Pancreas (tissue), 10 donors: ENCODE measurements at regions not wholly inside any gene's neighbourhood (a gene's known extent, or its start where the extent isn't known, plus 50 kb on each side); places are given as distances from the start of the nearest gene placed in this dataset.

Experiments
- ATAC-seq, 4 donors: fragments of 200-7000 bp; cut with Tn5 transposase; one replicate each; pipeline versions ENCODE4 v1.8.0 to v1.9.1; 2020; ENCODE audit warnings: mild to moderate bottlenecking in 4 of 4, moderate library complexity in 4 of 4
- DNase-seq, 6 donors: peaks; one replicate each; pipeline ENCODE4 v3.0.0-alpha.2; 2020
- FAIRE-seq: peaks from 2 replicates; lab custom pipeline; 2012; peaks lifted over from hg19 to GRCh38; lab: Jason Lieb, UNC
- H3K27ac ChIP-seq, 4 donors: fragments of 200-600 bp; sonication (generic); 1 replicate in 3 of 4; 2 replicates in 1 of 4; pipeline versions ENCODE4 v1.5.0 to v1.8.0; 2020
- H3K27me3 ChIP-seq, 4 donors: fragments of 200-600 bp; one replicate each; pipeline ENCODE4 v1.8.0; 2021
- H3K36me3 ChIP-seq, 3 donors: fragments of 200-600 bp; sonication (generic) in 1 of 3; one replicate each; pipeline versions ENCODE4 v1.5.0 to v1.8.0; 2020 to 2021
- H3K4me1 ChIP-seq, 3 donors: fragments of 200-600 bp; one replicate each; pipeline ENCODE4 v1.8.0; 2021
- H3K4me3 ChIP-seq, 4 donors: fragments of 200-600 bp; sonication (generic) in 2 of 4; one replicate each; pipeline versions ENCODE4 v1.5.0 to v1.8.0; 2020 to 2021
- H3K9me3 ChIP-seq, 4 donors: fragments of 200-600 bp; one replicate each; pipeline ENCODE4 v1.8.0; 2021
- WGBS, 2 donors: extraction: QIAGEN DNeasy Blood & Tissue Kit; methylation state at CpG; one replicate each; pipeline ENCODE4 v1.1.7; 2013; 5-methylcytosine and 5-hydroxymethylcytosine counted together
- intact Hi-C, 3 donors: fragments of 100-400 bp; cut with DNase I; formaldehyde crosslinking; loops; one replicate each; pipeline versions ENCODE4 v1.11.1 to v1.14.2; 2022
- TF ChIP-seq, protein P1 (sequence below), 4 donors: fragments of 200-600 bp; sonication (generic) in 3 of 4; IDR thresholded peaks; one replicate each; pipeline versions ENCODE4 v1.5.0 to v1.8.0; 2021; ENCODE audit warnings: antibody characterized with exemption in 4 of 4
- donor health status: healthy with polysubstance abuse.
- donor health status: DM: no; HTN: no; CAD: no; lungs with moderate emphysema.
- donor health status: DM: no; HTN: no; CAD: no.
- donor health status: control.
- donor health status: control.
- donor health status: Bipolar disorder and iron deficiency.
- donor health status: DM: yes; HTN: yes; CAD: no.
- donor health status: DM: no; HTN: no; CAD: no.
- donor health status: DM: no; HTN: no; CAD: no.
- donor health status: DM: yes; HTN: yes; CAD: no.

DNA sequence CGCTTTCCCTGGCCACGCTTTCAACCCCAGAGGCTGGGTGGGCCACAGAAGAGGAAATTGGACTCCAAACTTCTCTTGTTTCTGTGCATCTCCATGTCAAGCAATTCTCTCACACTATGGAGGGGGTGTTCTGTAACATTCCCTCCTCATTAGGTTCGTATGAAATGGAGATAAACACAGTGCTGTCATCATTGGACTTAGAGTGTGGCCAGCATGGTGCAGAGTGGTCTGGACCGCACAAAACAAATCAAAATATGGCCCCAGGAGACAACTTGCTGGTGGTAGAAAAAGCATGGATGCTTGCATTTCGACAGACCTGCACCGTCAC, 655.2 kb downstream of the BNC2 start:
- no peaks in the 10 kb centered on the region for H3K36me3 ChIP-seq
- no peak for FAIRE-seq
- no peaks in the 10 kb centered on the region for H3K27me3 ChIP-seq
- H3K4me3 ChIP-seq = no peak overlapping the region
- TF ChIP-seq, protein P1, sequence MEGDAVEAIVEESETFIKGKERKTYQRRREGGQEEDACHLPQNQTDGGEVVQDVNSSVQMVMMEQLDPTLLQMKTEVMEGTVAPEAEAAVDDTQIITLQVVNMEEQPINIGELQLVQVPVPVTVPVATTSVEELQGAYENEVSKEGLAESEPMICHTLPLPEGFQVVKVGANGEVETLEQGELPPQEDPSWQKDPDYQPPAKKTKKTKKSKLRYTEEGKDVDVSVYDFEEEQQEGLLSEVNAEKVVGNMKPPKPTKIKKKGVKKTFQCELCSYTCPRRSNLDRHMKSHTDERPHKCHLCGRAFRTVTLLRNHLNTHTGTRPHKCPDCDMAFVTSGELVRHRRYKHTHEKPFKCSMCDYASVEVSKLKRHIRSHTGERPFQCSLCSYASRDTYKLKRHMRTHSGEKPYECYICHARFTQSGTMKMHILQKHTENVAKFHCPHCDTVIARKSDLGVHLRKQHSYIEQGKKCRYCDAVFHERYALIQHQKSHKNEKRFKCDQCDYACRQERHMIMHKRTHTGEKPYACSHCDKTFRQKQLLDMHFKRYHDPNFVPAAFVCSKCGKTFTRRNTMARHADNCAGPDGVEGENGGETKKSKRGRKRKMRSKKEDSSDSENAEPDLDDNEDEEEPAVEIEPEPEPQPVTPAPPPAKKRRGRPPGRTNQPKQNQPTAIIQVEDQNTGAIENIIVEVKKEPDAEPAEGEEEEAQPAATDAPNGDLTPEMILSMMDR (IDR thresholded peaks at IDR 0.05) = no peak
- no peaks in the 10 kb centered on the region for H3K4me1 ChIP-seq
- no peaks in the 10 kb centered on the region for H3K9me3 ChIP-seq
- no peak overlapping the region for H3K27ac ChIP-seq
- intact Hi-C loops = no loop called here
- 81 to 88% methylated on average over 6 of the region's 6 CpGs for WGBS, 2 donors
- ATAC-seq = no peak
- DNase-seq = no peak

DNA sequence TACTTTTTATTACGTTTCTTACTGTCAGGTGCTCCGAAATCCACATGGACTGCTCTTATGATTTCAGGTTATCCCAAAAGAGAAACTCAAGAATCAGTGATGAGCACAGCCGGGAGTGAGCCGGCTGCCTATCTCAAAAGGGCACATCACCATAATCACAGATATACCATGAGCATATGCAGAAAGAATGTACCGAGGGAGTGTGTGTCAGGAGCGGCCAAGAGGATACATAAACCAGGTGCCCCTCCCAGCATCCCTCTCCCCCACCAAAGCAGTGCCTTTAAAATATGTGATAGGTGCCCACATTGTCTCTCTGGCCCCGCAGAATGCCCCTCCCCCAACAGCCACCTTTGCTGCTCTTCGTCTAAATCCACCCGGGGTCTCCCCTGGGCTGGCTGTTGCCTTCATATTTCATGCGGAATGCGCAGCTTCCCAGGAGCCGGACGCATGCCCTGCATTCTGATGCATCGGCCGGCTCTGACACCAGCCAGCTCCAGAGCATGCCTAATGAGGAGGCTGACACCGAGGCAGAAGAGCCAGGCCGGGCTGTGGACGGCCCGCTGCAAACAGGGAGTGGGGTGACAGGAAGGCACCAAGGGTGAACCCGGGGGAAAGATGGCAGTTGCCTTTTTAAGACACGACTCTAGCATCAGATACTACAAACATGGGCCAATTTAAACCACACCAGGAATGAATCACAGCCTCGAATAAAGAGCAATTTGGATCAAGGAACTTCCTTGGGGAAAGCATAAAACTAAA, 652.3 kb downstream of the BNC2 start:
- TF ChIP-seq, protein P1 (IDR thresholded peaks at IDR 0.05) = no peak
- H3K4me1 ChIP-seq = no peaks in the 10 kb centered on the region
- H3K27me3 ChIP-seq = no peaks in the 10 kb centered on the region
- DNase-seq = no peak
- 79 to 87% methylated on average over 22 of the region's 22 CpGs for WGBS, 2 donors
- ATAC-seq = no peak
- FAIRE-seq = no peak
- H3K9me3 ChIP-seq = no peaks in the 10 kb centered on the region
- intact Hi-C loops = no loop called here
- no peaks in the 10 kb centered on the region for H3K36me3 ChIP-seq
- H3K27ac ChIP-seq = no peak overlapping the region
- no peak overlapping the region for H3K4me3 ChIP-seq

DNA sequence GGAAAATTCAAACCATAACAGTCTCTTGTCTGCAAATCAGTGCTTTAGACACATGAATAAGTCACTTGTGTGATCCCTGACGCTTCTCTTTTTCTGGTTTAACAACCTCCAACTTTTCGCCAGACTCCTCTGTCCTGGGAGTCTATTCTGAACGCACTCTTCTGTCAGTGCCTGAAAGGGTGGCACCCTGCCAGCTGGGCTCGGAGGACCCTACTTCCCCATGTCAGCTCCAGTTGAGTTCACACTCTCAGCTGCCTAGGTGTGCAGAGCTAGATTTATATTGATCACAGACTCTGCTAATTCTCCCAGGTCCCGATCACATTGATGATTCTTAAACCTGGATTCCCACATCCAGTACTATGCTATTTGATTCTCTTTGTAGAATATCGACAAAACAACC, 649.1 kb downstream of the BNC2 start:
- 31 to 33% methylated on average over 6 of the region's 6 CpGs for WGBS, 2 donors
- peak in 1 of 6 donors; percentile 33 for DNase-seq
- no peak for FAIRE-seq

DNA sequence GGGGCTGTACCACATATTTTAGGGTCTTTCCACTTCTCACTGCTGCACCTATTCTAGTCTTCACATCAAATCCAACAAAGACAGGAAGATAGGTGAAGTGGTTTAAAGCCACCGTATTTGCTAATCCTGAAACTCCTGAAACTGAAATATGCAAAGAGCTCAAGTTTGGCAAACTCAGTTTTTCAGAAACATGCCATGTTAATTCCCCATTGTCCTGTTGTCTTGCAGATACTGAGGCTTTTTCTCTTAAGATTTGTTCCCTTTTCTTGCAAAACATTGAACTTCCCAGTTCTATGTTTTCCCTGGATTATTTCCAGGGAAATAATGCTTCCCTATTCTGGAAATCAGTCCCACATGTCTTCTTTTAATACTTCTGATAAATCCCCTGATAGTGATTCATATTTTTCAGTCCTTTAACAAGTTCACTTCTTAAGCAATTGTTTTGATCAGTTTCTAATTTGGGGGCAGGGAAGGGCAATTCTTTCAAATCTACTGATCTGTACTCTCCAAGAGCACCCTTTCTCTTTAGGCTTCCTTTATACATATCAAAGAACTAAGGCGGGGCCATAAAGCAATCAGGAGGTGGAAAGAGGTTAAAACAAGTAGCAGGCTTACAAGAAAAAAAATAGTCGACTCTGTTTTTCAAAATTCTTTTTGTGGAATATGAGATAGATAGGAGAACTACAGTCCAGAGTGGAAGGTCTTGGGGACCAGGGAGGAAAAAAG, 648.5 kb downstream of the BNC2 start:
- TF ChIP-seq, protein P1 (IDR thresholded peaks at IDR 0.05) = no peak
- DNase-seq (no peak), ATAC-seq (no peak), FAIRE-seq (no peak)
- intact Hi-C loops = no loop called here
- Histone ChIP-seq H3K36me3 (no peaks in the 10 kb centered on the region), H3K4me1 (no peaks in the 10 kb centered on the region), H3K4me3 (no peak overlapping the region), H3K27ac (no peak overlapping the region), H3K9me3 (no peaks in the 10 kb centered on the region), H3K27me3 (no peaks in the 10 kb centered on the region)
- 45 to 55% methylated on average over 3 of the region's 3 CpGs for WGBS, 2 donors

More for the DNA sequence above, 649.1 kb downstream of the BNC2 start:
- intact Hi-C loops = no loop called here
- Histone ChIP-seq H3K9me3 (no peaks in the 10 kb centered on the region), H3K27me3 (no peaks in the 10 kb centered on the region), H3K4me1 (no peaks in the 10 kb centered on the region), H3K36me3 (no peaks in the 10 kb centered on the region), H3K27ac (no peak overlapping the region), H3K4me3 (no peak overlapping the region)
- no peak for ATAC-seq
- TF ChIP-seq, protein P1 (IDR thresholded peaks at IDR 0.05) = no peak
